OCI-LY1 (cell line): ENCODE measurements at regions not wholly inside any gene's neighbourhood (a gene's known extent, or its start where the extent isn't known, plus 50 kb on each side); places are given as distances from the start of the nearest gene placed in this dataset.

ENCODE experiments used
- H2AFZ ChIP-seq: fragments of 200-600 bp; sonication (generic), shearing (Covaris generic); 2 replicates; pipeline ENCODE4 v1.6.0; 2014; ENCODE audit warnings: antibody characterized with exemption, mild to moderate bottlenecking, low read length
- H3F3A ChIP-seq: fragments of 200-600 bp; sonication (generic), shearing (Covaris generic); 2 replicates; pipeline ENCODE4 v1.6.0; 2014; ENCODE audit warnings: mild to moderate bottlenecking, antibody characterized with exemption, low read length, moderate library complexity; ENCODE audit not compliant: insufficient read depth
- H3K27ac ChIP-seq: fragments of 200-600 bp; sonication (generic); 2 replicates; pipeline ENCODE4 v1.5.1; 2014; ENCODE audit warnings: low read length, mixed run types, mild to moderate bottlenecking, low read depth; ENCODE audit not compliant: poor library complexity, severe bottlenecking
- H3K27me3 ChIP-seq: fragments of 200-600 bp; sonication (generic); 2 replicates; pipeline ENCODE4 v1.6.0; 2014; ENCODE audit warnings: antibody characterized with exemption, mild to moderate bottlenecking, low read length, moderate library complexity; ENCODE audit not compliant: insufficient read depth
- H3K36me3 ChIP-seq: fragments of 200-600 bp; sonication (generic); 2 replicates; pipeline ENCODE4 v1.6.1; 2014; ENCODE audit warnings: mild to moderate bottlenecking, antibody characterized with exemption, low read length, moderate library complexity, mixed read lengths; ENCODE audit not compliant: insufficient read depth
- H3K4me1 ChIP-seq: fragments of 200-600 bp; sonication (generic); 2 replicates; pipeline ENCODE4 v1.5.1; 2014; ENCODE audit warnings: mild to moderate bottlenecking, low read length, moderate library complexity; ENCODE audit not compliant: insufficient read depth, severe bottlenecking
- H3K4me2 ChIP-seq: fragments of 200-600 bp; sonication (generic), shearing (Covaris generic); 2 replicates; pipeline ENCODE4 v1.6.1; 2014; ENCODE audit warnings: low read length
- H3K4me3 ChIP-seq: fragments of 200-600 bp; sonication (generic); 2 replicates; pipeline ENCODE4 v1.5.1; 2014; ENCODE audit warnings: low read length, low read depth, mild to moderate bottlenecking, mixed read lengths; ENCODE audit not compliant: poor library complexity, severe bottlenecking
- H3K79me2 ChIP-seq: fragments of 200-600 bp; shearing (Covaris generic); 2 replicates; pipeline ENCODE4 v1.6.1; 2016; ENCODE audit warnings: mixed run types, low read length, mixed read lengths; ENCODE audit not compliant: insufficient read depth
- H3K9ac ChIP-seq: fragments of 200-600 bp; sonication (generic), shearing (Covaris generic); 2 replicates; pipeline ENCODE4 v1.6.1; 2014; ENCODE audit warnings: mild to moderate bottlenecking, low read length, mixed read lengths
- H3K9me2 ChIP-seq: fragments of 200-600 bp; sonication (generic), shearing (Covaris generic); 2 replicates; pipeline ENCODE4 v1.6.1; 2014; ENCODE audit warnings: low read depth, mild to moderate bottlenecking, low read length, mixed read lengths
- H3K9me3 ChIP-seq: fragments of 200-600 bp; shearing (Covaris generic); 2 replicates; pipeline ENCODE4 v1.6.1; 2014; ENCODE audit warnings: low read length, mixed read lengths
- H4K20me1 ChIP-seq: fragments of 200-600 bp; sonication (generic), shearing (Covaris generic); 2 replicates; pipeline ENCODE4 v1.6.0; 2016; ENCODE audit warnings: mild to moderate bottlenecking, low read length; ENCODE audit not compliant: insufficient read depth
- CTCF ChIP-seq: fragments of 200-600 bp; sonication (generic), shearing (Covaris generic); IDR thresholded peaks from 2 replicates; pipeline ENCODE4 v1.5.1; 2017; ENCODE audit warnings: mild to moderate bottlenecking, antibody characterized with exemption, low read length, moderate library complexity, mixed read lengths
- EZH2 ChIP-seq: fragments of 200-600 bp; sonication (generic), shearing (Covaris generic); IDR thresholded peaks from 2 replicates; pipeline ENCODE4 v1.8.0; 2017; ENCODE audit warnings: borderline replicate concordance, mixed run types, mild to moderate bottlenecking, antibody characterized with exemption, low read length, moderate library complexity, mixed read lengths

GRCh38 chr3:151604891-151605290, 128.8 kb upstream of the AADACL2 start:
- no peak overlapping the region for H3K9ac ChIP-seq
- no peaks in the 10 kb centered on the region for H3F3A ChIP-seq
- no peaks in the 10 kb centered on the region for H3K9me2 ChIP-seq
- no peak overlapping the region for H3K4me2 ChIP-seq
- H4K20me1 ChIP-seq: no peaks in the 10 kb centered on the region
- TF ChIP-seq EZH2: no peak
- TF ChIP-seq CTCF: no peak
- H3K36me3 ChIP-seq: no peaks in the 10 kb centered on the region
- H3K79me2 ChIP-seq: no peaks in the 10 kb centered on the region
- H2AFZ ChIP-seq: no peak overlapping the region
- H3K4me3 ChIP-seq: no peak overlapping the region
- H3K4me1 ChIP-seq: no peaks in the 10 kb centered on the region
- no peak overlapping the region for H3K27ac ChIP-seq
- H3K27me3 ChIP-seq: no peaks in the 10 kb centered on the region
- no peaks in the 10 kb centered on the region for H3K9me3 ChIP-seq

GRCh38 chr3:151600783-151601182, 132.9 kb upstream of the AADACL2 start:
- Histone ChIP-seq H3F3A (no peaks in the 10 kb centered on the region), H3K27me3 (no peaks in the 10 kb centered on the region), H3K36me3 (no peaks in the 10 kb centered on the region), H3K4me2 (no peak overlapping the region), H3K9ac (no peak overlapping the region), H4K20me1 (no peaks in the 10 kb centered on the region), H3K4me3 (no peak overlapping the region), H2AFZ (no peak overlapping the region), H3K27ac (no peak overlapping the region), H3K79me2 (no peaks in the 10 kb centered on the region), H3K9me3 (no peaks in the 10 kb centered on the region), H3K4me1 (no peaks in the 10 kb centered on the region), H3K9me2 (no peaks in the 10 kb centered on the region)
- TF ChIP-seq EZH2: no peak
- no peak for TF ChIP-seq CTCF

GRCh38 chr3:151599103-151599672, 134.5 kb upstream of the AADACL2 start:
- H3K27ac ChIP-seq: no peak overlapping the region
- H3K4me2 ChIP-seq: no peak overlapping the region
- TF ChIP-seq EZH2: no peak
- TF ChIP-seq CTCF: no peak
- H3K79me2 ChIP-seq: no peaks in the 10 kb centered on the region
- no peaks in the 10 kb centered on the region for H3K4me1 ChIP-seq
- H3K9ac ChIP-seq: no peak overlapping the region
- H3K4me3 ChIP-seq: no peak overlapping the region
- no peaks in the 10 kb centered on the region for H3K27me3 ChIP-seq
- H2AFZ ChIP-seq: no peak overlapping the region
- H3F3A ChIP-seq: no peaks in the 10 kb centered on the region
- H3K9me3 ChIP-seq: no peaks in the 10 kb centered on the region
- H4K20me1 ChIP-seq: no peaks in the 10 kb centered on the region
- H3K36me3 ChIP-seq: no peaks in the 10 kb centered on the region
- no peaks in the 10 kb centered on the region for H3K9me2 ChIP-seq
